ENCODE measurements at regions not wholly inside any gene's neighbourhood (a gene's known extent, or its start where the extent isn't known, plus 50 kb on each side); places are given as distances from the start of the nearest gene placed in this dataset.

- peak in 1 of 6 experiments; percentile 15 for TF ChIP-seq CTCF (IDR thresholded peaks at IDR 0.05)
- TF ChIP-seq EP300 (IDR thresholded peaks at IDR 0.05) = no peak
- no peak for TF ChIP-seq POLR2A (IDR thresholded peaks at IDR 0.05)
These were observed 1199.9 kb upstream of the SPRY2 start for GRCh38 chr13:81540777-81541176.

Data from upper lobe of left lung (tissue), 4 donors.